Loucy (cell line): ENCODE measurements at regions not wholly inside any gene's neighbourhood (a gene's known extent, or its start where the extent isn't known, plus 50 kb on each side); places are given as distances from the start of the nearest gene placed in this dataset.

Source experiments
- H2AFZ ChIP-seq: fragments of 200-600 bp; sonication (generic); 2 replicates; pipeline ENCODE4 v1.6.0; 2016; ENCODE audit warnings: antibody characterized with exemption, mild to moderate bottlenecking, low read length, moderate library complexity
- H3F3A ChIP-seq: fragments of 200-600 bp; 2 replicates; pipeline ENCODE4 v1.6.0; 2016; ENCODE audit warnings: antibody characterized with exemption, low read depth, mild to moderate bottlenecking
- H3K27me3 ChIP-seq: fragments of 200-600 bp; sonication (generic); 2 replicates; pipeline ENCODE4 v1.6.1; 2014; ENCODE audit warnings: low read length, mild to moderate bottlenecking; ENCODE audit not compliant: insufficient read depth, poor library complexity, severe bottlenecking
- H3K36me3 ChIP-seq: fragments of 200-600 bp; sonication (generic); 2 replicates; pipeline ENCODE4 v1.6.1; 2016; ENCODE audit warnings: low read length; ENCODE audit not compliant: insufficient read depth
- H3K4me1 ChIP-seq: fragments of 200-600 bp; sonication (generic); 2 replicates; pipeline ENCODE4 v1.5.1; 2014; ENCODE audit warnings: low read length, mild to moderate bottlenecking; ENCODE audit not compliant: insufficient read depth, poor library complexity, severe bottlenecking
- H3K4me2 ChIP-seq: fragments of 200-600 bp; sonication (generic); 2 replicates; pipeline ENCODE4 v1.6.0; 2014; ENCODE audit warnings: antibody characterized with exemption, low read length, low read depth, mild to moderate bottlenecking; ENCODE audit not compliant: poor library complexity, severe bottlenecking
- H3K4me3 ChIP-seq: fragments of 200-600 bp; sonication (generic); 2 replicates; pipeline ENCODE4 v1.5.1; 2014; ENCODE audit warnings: low read length, mild to moderate bottlenecking, mixed read lengths; ENCODE audit not compliant: poor library complexity, severe bottlenecking
- H3K79me2 ChIP-seq: fragments of 200-600 bp; sonication (generic); 2 replicates; pipeline ENCODE4 v1.6.1; 2014; ENCODE audit warnings: low read length; ENCODE audit not compliant: insufficient read depth
- H3K9ac ChIP-seq: fragments of 200-600 bp; sonication (generic); 2 replicates; pipeline ENCODE4 v1.6.0; 2014; ENCODE audit warnings: mild to moderate bottlenecking, low read depth, low read length, moderate library complexity; ENCODE audit not compliant: poor library complexity, severe bottlenecking
- H3K9me2 ChIP-seq: fragments of 200-600 bp; sonication (generic); replicated peaks from 2 replicates; pipeline ENCODE4 v1.6.1; 2016; ENCODE audit warnings: low read depth, low read length, mixed read lengths
- H3K9me3 ChIP-seq: fragments of 200-600 bp; sonication (generic); 2 replicates; pipeline ENCODE4 v1.6.1; 2014; ENCODE audit warnings: mild to moderate bottlenecking, antibody characterized with exemption, low read length, low read depth; ENCODE audit not compliant: insufficient read depth
- H4K20me1 ChIP-seq: fragments of 200-600 bp; sonication (generic); 2 replicates; pipeline ENCODE4 v1.6.0; 2014; ENCODE audit warnings: antibody characterized with exemption, low read length, mild to moderate bottlenecking; ENCODE audit not compliant: insufficient read depth, poor library complexity, severe bottlenecking
- EZH2phosphoT487 ChIP-seq: fragments of 200-600 bp; IDR thresholded peaks from 2 replicates; pipeline ENCODE4 v1.6.1; 2018; ENCODE audit warnings: antibody characterized with exemption, mild to moderate bottlenecking, moderate library complexity, borderline replicate concordance
- TF ChIP-seq, protein P1 (sequence below): fragments of 200-600 bp; sonication (generic); conservative IDR thresholded peaks from 2 replicates; pipeline ENCODE4 v1.5.1; 2014; ENCODE audit warnings: mild to moderate bottlenecking, antibody characterized with exemption, low read length

DNA sequence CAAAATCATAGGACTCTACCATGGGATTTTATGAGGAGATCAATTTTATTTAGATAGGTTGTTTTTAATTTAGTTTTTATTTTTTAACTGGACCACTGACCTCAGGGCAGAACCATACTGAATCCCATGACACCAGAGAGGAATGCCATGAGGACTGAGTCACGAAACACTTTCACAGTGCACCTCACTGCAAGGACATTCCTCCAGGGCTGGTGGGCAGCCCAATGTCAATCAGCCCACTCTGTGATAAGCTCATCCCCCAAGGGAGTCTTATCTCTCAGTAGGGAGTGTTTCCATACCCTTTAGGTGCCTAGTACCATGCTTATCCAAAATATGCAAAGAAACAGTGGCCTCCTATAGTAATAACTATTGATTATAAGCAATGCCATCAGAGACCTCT is 224.5 kb upstream of the CDH6 start:
- H3K9me3 ChIP-seq: no peaks in the 10 kb centered on the region
- H3K36me3 ChIP-seq: no peaks in the 10 kb centered on the region
- H3F3A ChIP-seq: no peaks in the 10 kb centered on the region
- TF ChIP-seq EZH2phosphoT487: no peak
- TF ChIP-seq, protein P1, sequence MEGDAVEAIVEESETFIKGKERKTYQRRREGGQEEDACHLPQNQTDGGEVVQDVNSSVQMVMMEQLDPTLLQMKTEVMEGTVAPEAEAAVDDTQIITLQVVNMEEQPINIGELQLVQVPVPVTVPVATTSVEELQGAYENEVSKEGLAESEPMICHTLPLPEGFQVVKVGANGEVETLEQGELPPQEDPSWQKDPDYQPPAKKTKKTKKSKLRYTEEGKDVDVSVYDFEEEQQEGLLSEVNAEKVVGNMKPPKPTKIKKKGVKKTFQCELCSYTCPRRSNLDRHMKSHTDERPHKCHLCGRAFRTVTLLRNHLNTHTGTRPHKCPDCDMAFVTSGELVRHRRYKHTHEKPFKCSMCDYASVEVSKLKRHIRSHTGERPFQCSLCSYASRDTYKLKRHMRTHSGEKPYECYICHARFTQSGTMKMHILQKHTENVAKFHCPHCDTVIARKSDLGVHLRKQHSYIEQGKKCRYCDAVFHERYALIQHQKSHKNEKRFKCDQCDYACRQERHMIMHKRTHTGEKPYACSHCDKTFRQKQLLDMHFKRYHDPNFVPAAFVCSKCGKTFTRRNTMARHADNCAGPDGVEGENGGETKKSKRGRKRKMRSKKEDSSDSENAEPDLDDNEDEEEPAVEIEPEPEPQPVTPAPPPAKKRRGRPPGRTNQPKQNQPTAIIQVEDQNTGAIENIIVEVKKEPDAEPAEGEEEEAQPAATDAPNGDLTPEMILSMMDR: no peak
- H3K27me3 ChIP-seq: no peaks in the 10 kb centered on the region
- H3K4me1 ChIP-seq: no peaks in the 10 kb centered on the region
- H4K20me1 ChIP-seq: no peaks in the 10 kb centered on the region
- H3K79me2 ChIP-seq: no peaks in the 10 kb centered on the region
- H3K9me2 ChIP-seq: no peaks in the 10 kb centered on the region
- no peak overlapping the region for H3K4me3 ChIP-seq
- no peak overlapping the region for H3K9ac ChIP-seq
- H2AFZ ChIP-seq: no peak overlapping the region
- no peak overlapping the region for H3K4me2 ChIP-seq

DNA sequence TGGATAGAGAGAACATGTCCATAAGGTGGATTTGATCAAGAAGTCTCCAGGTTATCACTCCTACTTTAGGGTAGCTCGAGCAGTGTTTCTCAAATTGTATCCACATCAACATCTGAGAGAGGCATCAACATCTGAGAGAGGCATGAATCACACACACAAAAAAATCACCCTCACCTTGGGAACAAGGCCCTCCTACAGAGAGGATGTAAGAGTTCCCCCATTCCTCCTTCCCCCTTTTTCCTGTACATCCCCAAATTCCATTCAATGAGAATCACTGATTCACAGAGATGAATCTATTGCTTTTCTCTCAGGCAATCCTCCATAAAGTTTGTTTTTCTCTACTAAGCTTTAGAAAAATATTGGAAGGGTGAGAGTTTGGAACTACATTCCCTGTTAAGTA is 233.4 kb upstream of the CDH6 start:
- no peaks in the 10 kb centered on the region for H3K79me2 ChIP-seq
- H3K9ac ChIP-seq: no peak overlapping the region
- TF ChIP-seq EZH2phosphoT487: no peak
- TF ChIP-seq, protein P1: no peak
- H2AFZ ChIP-seq: no peak overlapping the region
- no peaks in the 10 kb centered on the region for H3K27me3 ChIP-seq
- H3K9me2 ChIP-seq: no peaks in the 10 kb centered on the region
- no peaks in the 10 kb centered on the region for H3K9me3 ChIP-seq
- no peaks in the 10 kb centered on the region for H3F3A ChIP-seq
- H3K4me3 ChIP-seq: no peak overlapping the region
- H3K4me2 ChIP-seq: no peak overlapping the region
- H3K36me3 ChIP-seq: no peaks in the 10 kb centered on the region
- H3K4me1 ChIP-seq: no peaks in the 10 kb centered on the region
- H4K20me1 ChIP-seq: no peaks in the 10 kb centered on the region

DNA sequence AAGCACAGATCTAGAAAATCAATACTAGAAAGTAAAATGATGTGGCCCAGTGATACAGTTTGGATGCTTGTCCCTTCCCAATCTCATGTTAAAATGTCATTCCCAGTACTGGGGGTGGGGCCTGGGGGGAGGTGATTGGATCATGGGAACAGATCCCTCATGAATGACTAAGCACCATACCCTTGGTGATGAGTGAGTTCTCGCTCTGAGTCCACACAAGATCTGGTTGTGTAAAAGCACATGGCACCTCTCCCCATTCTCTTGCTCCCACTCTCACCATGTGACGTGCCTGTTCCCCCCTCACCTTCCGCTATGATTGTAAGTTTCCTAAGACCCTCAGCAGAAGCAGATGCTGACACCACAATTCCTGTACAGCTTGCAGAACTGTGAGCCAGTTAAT is 234.2 kb upstream of the CDH6 start:
- no peak overlapping the region for H2AFZ ChIP-seq
- no peak overlapping the region for H3K4me3 ChIP-seq
- H4K20me1 ChIP-seq: no peaks in the 10 kb centered on the region
- no peaks in the 10 kb centered on the region for H3K9me3 ChIP-seq
- no peaks in the 10 kb centered on the region for H3K36me3 ChIP-seq
- no peaks in the 10 kb centered on the region for H3K4me1 ChIP-seq
- H3K27me3 ChIP-seq: no peaks in the 10 kb centered on the region
- H3K79me2 ChIP-seq: no peaks in the 10 kb centered on the region
- no peak overlapping the region for H3K4me2 ChIP-seq
- H3F3A ChIP-seq: no peaks in the 10 kb centered on the region
- no peak for TF ChIP-seq EZH2phosphoT487
- TF ChIP-seq, protein P1: no peak
- H3K9me2 ChIP-seq: no peaks in the 10 kb centered on the region
- H3K9ac ChIP-seq: no peak overlapping the region
